Gastrocnemius medialis (tissue), 4 donors: ENCODE measurements at regions not wholly inside any gene's neighbourhood (a gene's known extent, or its start where the extent isn't known, plus 50 kb on each side); places are given as distances from the start of the nearest gene placed in this dataset.

Experiments
- POLR2A ChIP-seq, 2 donors: fragments of 450-650 bp; IDR thresholded peaks; one replicate each; pipeline ENCODE4 v1.6.1; 2017; ENCODE audit warnings: antibody characterized with exemption in 2 of 2, mild to moderate bottlenecking in 2 of 2, moderate library complexity in 2 of 2
- TF ChIP-seq, protein P1 (sequence below), 5 experiments: fragments of 450-650 bp in 3 of 5; fragments of 200-600 bp in 2 of 5; sonication (generic) in 2 of 5; IDR thresholded peaks in 4 of 5; conservative IDR thresholded peaks in 1 of 5; 1 replicate in 4 of 5; 2 replicates in 1 of 5; pipeline ENCODE4 v1.5.1; 2016 to 2019; ENCODE audit warnings: antibody characterized with exemption in 5 of 5, mild to moderate bottlenecking in 3 of 5, moderate library complexity in 3 of 5

DNA sequence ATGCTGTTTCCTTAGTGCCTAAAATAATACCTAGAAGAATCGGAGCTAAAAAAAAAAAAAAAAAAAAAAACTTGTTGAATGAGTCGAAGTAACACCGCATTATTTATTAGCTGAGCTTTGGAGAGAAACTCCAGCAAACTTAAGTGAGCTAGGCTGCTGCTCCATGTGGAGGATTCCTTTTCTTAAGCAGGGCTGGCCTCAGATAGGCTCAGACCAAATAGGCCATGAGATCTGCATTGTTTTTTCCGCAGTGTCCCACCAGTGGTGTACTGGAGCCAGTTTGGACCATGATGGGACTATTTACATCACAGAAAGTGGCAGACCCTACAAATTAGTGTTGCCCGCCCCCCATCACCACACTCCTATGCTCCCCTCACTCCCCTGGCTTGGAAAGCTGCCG, 341.4 kb downstream of the DTWD2 start:
- TF ChIP-seq POLR2A (IDR thresholded peaks at IDR 0.05): no peak
- TF ChIP-seq, protein P1, sequence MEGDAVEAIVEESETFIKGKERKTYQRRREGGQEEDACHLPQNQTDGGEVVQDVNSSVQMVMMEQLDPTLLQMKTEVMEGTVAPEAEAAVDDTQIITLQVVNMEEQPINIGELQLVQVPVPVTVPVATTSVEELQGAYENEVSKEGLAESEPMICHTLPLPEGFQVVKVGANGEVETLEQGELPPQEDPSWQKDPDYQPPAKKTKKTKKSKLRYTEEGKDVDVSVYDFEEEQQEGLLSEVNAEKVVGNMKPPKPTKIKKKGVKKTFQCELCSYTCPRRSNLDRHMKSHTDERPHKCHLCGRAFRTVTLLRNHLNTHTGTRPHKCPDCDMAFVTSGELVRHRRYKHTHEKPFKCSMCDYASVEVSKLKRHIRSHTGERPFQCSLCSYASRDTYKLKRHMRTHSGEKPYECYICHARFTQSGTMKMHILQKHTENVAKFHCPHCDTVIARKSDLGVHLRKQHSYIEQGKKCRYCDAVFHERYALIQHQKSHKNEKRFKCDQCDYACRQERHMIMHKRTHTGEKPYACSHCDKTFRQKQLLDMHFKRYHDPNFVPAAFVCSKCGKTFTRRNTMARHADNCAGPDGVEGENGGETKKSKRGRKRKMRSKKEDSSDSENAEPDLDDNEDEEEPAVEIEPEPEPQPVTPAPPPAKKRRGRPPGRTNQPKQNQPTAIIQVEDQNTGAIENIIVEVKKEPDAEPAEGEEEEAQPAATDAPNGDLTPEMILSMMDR (IDR thresholded peaks at IDR 0.05 in 4 of 5, conservative IDR thresholded peaks at IDR 0.05 in 1 of 5): no peak
